ENCODE measurements at regions not wholly inside any gene's neighbourhood (a gene's known extent, or its start where the extent isn't known, plus 50 kb on each side); places are given as distances from the start of the nearest gene placed in this dataset.

- TF ChIP-seq CHD7 (IDR thresholded peaks at IDR 0.05; ENCODE audit: insufficient replicate concordance, low read length), result no peak
- no peak for TF ChIP-seq TAF1 (IDR thresholded peaks at IDR 0.05; ENCODE audit: low read depth, low read length)
- TF ChIP-seq CHD1 (IDR thresholded peaks at IDR 0.05; ENCODE audit: low read depth, low read length), result no peak
- no peak for TF ChIP-seq CTBP2 (IDR thresholded peaks at IDR 0.05; ENCODE audit: borderline replicate concordance, insufficient read depth, insufficient read length, low read length)
Measured at GRCh38 chr15:70358871-70359647, 261.3 kb upstream of the TLE3 start (continued).

All from H1 (cell line).